ENCODE measurements at regions not wholly inside any gene's neighbourhood (a gene's known extent, or its start where the extent isn't known, plus 50 kb on each side); places are given as distances from the start of the nearest gene placed in this dataset.

DNA sequence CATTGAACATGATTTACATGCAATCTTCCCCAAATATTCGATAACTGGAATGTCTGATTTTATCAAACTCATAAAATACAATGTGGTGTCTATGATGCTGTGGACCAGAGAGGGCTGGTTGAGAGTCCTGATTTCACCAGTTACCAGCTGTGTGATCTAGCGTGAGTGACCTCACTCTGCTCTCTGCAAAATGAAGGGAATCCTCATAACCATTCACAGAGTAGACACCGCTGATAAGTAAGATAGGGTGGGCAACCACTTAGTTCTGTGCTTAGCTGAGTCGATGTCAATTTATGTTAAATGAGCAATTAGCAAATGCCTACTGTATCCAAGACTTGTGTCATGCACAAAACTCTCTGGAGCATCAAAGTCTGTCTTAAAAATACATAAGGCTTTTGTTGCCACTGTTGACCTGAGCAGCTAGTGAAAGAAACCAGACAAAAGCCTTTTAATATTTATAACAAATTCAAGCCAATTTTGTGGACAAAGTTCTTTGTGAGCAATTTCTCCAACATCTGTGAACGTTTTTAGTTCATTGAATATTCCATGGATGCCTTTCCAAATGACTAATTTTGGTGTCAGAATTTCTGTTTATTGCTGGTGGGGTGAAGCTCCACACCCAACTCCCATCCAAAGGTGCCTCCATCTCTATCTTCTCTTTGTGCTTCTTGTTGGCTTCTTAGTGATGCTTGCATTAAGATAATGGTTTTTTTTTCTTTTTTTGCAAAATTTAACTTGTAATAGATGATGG, 314.2 kb downstream of the ADRA2A start:
- TF ChIP-seq, protein P1, sequence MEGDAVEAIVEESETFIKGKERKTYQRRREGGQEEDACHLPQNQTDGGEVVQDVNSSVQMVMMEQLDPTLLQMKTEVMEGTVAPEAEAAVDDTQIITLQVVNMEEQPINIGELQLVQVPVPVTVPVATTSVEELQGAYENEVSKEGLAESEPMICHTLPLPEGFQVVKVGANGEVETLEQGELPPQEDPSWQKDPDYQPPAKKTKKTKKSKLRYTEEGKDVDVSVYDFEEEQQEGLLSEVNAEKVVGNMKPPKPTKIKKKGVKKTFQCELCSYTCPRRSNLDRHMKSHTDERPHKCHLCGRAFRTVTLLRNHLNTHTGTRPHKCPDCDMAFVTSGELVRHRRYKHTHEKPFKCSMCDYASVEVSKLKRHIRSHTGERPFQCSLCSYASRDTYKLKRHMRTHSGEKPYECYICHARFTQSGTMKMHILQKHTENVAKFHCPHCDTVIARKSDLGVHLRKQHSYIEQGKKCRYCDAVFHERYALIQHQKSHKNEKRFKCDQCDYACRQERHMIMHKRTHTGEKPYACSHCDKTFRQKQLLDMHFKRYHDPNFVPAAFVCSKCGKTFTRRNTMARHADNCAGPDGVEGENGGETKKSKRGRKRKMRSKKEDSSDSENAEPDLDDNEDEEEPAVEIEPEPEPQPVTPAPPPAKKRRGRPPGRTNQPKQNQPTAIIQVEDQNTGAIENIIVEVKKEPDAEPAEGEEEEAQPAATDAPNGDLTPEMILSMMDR (IDR thresholded peaks at IDR 0.05): no peak
- no peak for TF ChIP-seq EP300 (IDR thresholded peaks at IDR 0.05)
- TF ChIP-seq POLR2A (IDR thresholded peaks at IDR 0.05): no peak
- H3K27me3 ChIP-seq: no peaks in the 10 kb centered on the region
- no peaks in the 10 kb centered on the region for H3K9me3 ChIP-seq
- H3K4me1 ChIP-seq: peaks cover 0 to 25% (median 4%) of the 10 kb centered on the region in 4 donors
- 48 to 53% methylated on average over 5 of the region's 5 CpGs for WGBS, 2 donors
- no peak overlapping the region for H3K4me3 ChIP-seq
- H3K36me3 ChIP-seq: no peaks in the 10 kb centered on the region
- DNase-seq (ENCODE audit: low spot score in 2 of 2): no peak
- no peak overlapping the region for H3K27ac ChIP-seq

DNA sequence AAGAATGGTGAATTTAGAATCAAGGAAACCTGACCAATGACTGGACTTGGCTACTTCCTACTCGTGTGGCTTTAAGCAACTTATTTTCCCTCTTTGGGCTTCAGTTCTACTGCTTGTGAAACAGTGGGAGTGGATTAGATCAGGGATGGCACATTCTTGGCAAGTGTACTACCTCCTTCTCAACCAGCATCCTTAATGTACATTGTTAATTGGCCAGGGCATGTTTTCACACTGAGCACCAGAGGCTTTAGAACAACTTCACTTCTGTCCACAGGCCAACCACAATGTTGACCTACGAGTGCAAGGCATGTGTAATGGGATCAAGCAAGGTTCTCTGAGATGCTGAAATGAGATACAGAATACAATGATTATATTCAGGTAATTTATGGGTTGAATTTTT, 315.3 kb downstream of the ADRA2A start:
- no peak for DNase-seq (ENCODE audit: low spot score in 2 of 2)
- 28 to 31% methylated on average over 2 of the region's 2 CpGs for WGBS, 2 donors

DNA sequence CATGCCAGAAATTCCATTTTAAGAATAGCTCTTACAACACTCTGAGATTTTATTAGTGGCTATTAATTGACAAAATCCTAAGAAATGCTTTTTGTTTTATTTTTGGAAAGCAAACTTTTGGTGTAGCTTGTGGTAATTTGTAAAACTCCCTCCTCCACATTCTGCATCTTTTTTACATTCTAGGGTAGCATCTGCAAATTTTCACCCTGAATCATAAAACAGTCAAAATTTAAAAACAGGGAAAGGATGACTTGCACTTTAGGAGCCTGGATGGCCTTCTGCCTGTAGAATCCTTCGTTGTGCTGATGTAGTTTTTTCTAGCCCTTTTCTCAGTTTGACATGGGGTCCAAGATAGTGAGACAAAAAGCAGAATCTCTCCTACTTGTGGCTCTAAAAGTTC, 316.1 kb downstream of the ADRA2A start:
- WGBS, 2 donors: 5 to 9% methylated on average over 1 of the region's 1 CpG
- DNase-seq (ENCODE audit: low spot score in 2 of 2): no peak
- Histone ChIP-seq H3K4me1 (peaks cover 0 to 25% (median 4%) of the 10 kb centered on the region in 4 donors), H3K36me3 (no peaks in the 10 kb centered on the region), H3K9me3 (no peaks in the 10 kb centered on the region), H3K27me3 (no peaks in the 10 kb centered on the region), H3K27ac (peak overlapping the region in 1 of 4 donors; percentile 46), H3K4me3 (no peak overlapping the region)
- TF ChIP-seq, protein P1 (IDR thresholded peaks at IDR 0.05): no peak
- TF ChIP-seq POLR2A (IDR thresholded peaks at IDR 0.05) (no peak), EP300 (IDR thresholded peaks at IDR 0.05) (no peak)

More for the DNA sequence above, 315.3 kb downstream of the ADRA2A start:
- Histone ChIP-seq H3K36me3 (no peaks in the 10 kb centered on the region), H3K4me3 (no peak overlapping the region), H3K4me1 (peaks cover 0 to 25% (median 4%) of the 10 kb centered on the region in 4 donors), H3K27ac (no peak overlapping the region), H3K27me3 (no peaks in the 10 kb centered on the region), H3K9me3 (no peaks in the 10 kb centered on the region)
- TF ChIP-seq POLR2A (IDR thresholded peaks at IDR 0.05): no peak
- TF ChIP-seq, protein P1 (IDR thresholded peaks at IDR 0.05): no peak
- TF ChIP-seq EP300 (IDR thresholded peaks at IDR 0.05): no peak

DNA sequence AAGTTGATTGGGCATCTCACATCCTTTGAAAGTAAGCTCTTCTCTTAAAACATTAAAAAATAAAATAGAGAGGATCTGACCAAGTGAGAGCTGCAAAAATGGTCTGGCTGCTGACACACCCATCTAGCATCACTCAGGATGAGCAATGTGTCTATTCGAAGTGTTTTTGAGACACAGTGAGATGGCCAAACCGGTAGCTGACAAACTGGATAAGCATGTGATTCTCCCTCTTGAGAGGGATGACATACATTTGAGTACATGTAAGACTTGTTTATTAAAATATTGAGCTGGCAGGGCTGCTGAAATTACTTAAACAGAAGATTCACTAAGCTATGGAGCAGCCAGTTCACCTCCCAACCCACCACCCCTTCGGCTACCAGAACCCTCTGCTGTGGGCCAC, 333.9 kb downstream of the ADRA2A start:
- H3K36me3 ChIP-seq: no peaks in the 10 kb centered on the region
- TF ChIP-seq EP300 (IDR thresholded peaks at IDR 0.05) (no peak), POLR2A (IDR thresholded peaks at IDR 0.05) (no peak)
- TF ChIP-seq, protein P1 (IDR thresholded peaks at IDR 0.05): no peak
- peaks cover 0 to 4% (median 0%) of the 10 kb centered on the region in 4 donors for H3K9me3 ChIP-seq
- no peak for DNase-seq (ENCODE audit: low spot score in 2 of 2)
- H3K27me3 ChIP-seq: no peaks in the 10 kb centered on the region
- WGBS, 2 donors: 80 to 84% methylated on average over 3 of the region's 3 CpGs
- H3K4me1 ChIP-seq: no peaks in the 10 kb centered on the region
- no peak overlapping the region for H3K27ac ChIP-seq
- no peak overlapping the region for H3K4me3 ChIP-seq

DNA sequence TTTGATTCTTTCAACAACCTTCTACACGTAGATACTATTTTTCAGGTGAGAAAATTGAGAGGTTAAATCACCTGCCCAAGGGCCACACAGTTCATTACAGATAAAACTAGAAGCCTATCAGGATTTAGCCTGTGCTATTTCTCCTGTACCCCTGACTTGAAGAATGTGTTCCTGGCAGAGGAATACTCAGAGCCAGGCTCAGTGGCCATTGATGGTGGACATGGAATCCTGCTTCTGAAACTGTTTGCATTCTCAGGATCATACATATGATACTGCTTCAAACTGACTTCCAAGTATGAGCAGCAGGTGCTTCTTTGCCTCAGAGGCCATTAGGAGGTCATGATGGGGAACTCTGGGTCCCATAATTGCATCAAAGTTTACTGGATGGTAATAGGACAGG, 348.6 kb downstream of the ADRA2A start:
- 86 to 96% methylated on average over 1 of the region's 1 CpG for WGBS, 2 donors
- H3K9me3 ChIP-seq: no peaks in the 10 kb centered on the region
- TF ChIP-seq POLR2A (IDR thresholded peaks at IDR 0.05): no peak
- no peak for TF ChIP-seq EP300 (IDR thresholded peaks at IDR 0.05)
- TF ChIP-seq, protein P1 (IDR thresholded peaks at IDR 0.05): no peak
- no peak overlapping the region for H3K27ac ChIP-seq
- H3K27me3 ChIP-seq: no peaks in the 10 kb centered on the region
- H3K36me3 ChIP-seq: no peaks in the 10 kb centered on the region
- no peak for DNase-seq (ENCODE audit: low spot score in 2 of 2)
- H3K4me3 ChIP-seq: no peak overlapping the region
- peaks cover 0 to 12% (median 0%) of the 10 kb centered on the region in 4 donors for H3K4me1 ChIP-seq
